B cell (primary cell): ENCODE measurements at regions not wholly inside any gene's neighbourhood (a gene's known extent, or its start where the extent isn't known, plus 50 kb on each side); places are given as distances from the start of the nearest gene placed in this dataset.

ENCODE experiments used
- ATAC-seq: fragments of 200-7000 bp; cut with Tn5 transposase; one replicate; pipeline ENCODE4 v1.10.0; 2021; ENCODE audit warnings: low read depth, mild to moderate bottlenecking, moderate number of reproducible peaks, moderate library complexity
- CTCF ChIA-PET: fragments of 350-600 bp; sonication (Branson Sonifier 250); formaldehyde crosslinking; loops from one replicate; lab custom pipeline; 2021; ENCODE audit warnings: antibody characterized with exemption, inconsistent platforms; lab: Charles Lee
- POLR2A ChIA-PET: fragments of 350-600 bp; sonication (Branson Sonifier 250); formaldehyde crosslinking; loops from one replicate; lab custom pipeline; 2021; ENCODE audit warnings: antibody characterized with exemption; lab: Charles Lee
- DNase-seq: peaks from one replicate; pipeline ENCODE4 v3.0.0; 2013
- H2AFZ ChIP-seq: 2 replicates; pipeline ENCODE4 v1.6.1; 2012; ENCODE audit warnings: mild to moderate bottlenecking, low read depth, low read length; ENCODE audit not compliant: insufficient read depth, poor library complexity, severe bottlenecking
- H3K27ac ChIP-seq, 2 donors: 1 replicate in 1 of 2; 2 replicates in 1 of 2; pipeline ENCODE4 v1.5.1; 2012 to 2013; ENCODE audit warnings: low read length in 2 of 2, mild to moderate bottlenecking in 2 of 2, moderate library complexity in 1 of 2
- H3K27me3 ChIP-seq, 4 experiments: fragments of 200-600 bp in 1 of 4; sonication (generic) in 1 of 4; replicated peaks in 1 of 4; 1 replicate in 2 of 4; 2 replicates in 2 of 4; pipeline versions ENCODE4 v1.6.1 to v1.7.0; 2013 to 2016; ENCODE audit warnings: low read length in 3 of 4, mild to moderate bottlenecking in 2 of 4, mixed read lengths in 1 of 4, moderate library complexity in 1 of 4; ENCODE audit not compliant: insufficient read depth in 4 of 4, control insufficient read depth in 3 of 4; ENCODE audit errors: control extremely low read depth in 1 of 4
- H3K36me3 ChIP-seq, 2 experiments: replicated peaks in 1 of 2; 1 replicate in 1 of 2; 2 replicates in 1 of 2; pipeline versions ENCODE4 v1.6.1 to v1.7.1; 2013; ENCODE audit warnings: low read length in 1 of 2; ENCODE audit not compliant: insufficient read depth in 2 of 2, control insufficient read depth in 1 of 2; ENCODE audit errors: control extremely low read depth in 1 of 2, extremely low read depth in 1 of 2
- H3K4me1 ChIP-seq, 2 donors: fragments of 200-600 bp in 1 of 2; sonication (generic) in 1 of 2; 1 replicate in 1 of 2; 2 replicates in 1 of 2; pipeline versions ENCODE4 v1.5.1 to v1.6.1; 2013 to 2017; ENCODE audit warnings: low read length in 2 of 2; ENCODE audit not compliant: control insufficient read depth in 2 of 2, insufficient read depth in 2 of 2
- H3K4me2 ChIP-seq: replicated peaks from 2 replicates; pipeline ENCODE3; 2012; ENCODE audit warnings: mild to moderate bottlenecking, low read depth, low read length; ENCODE audit not compliant: poor library complexity, severe bottlenecking
- H3K4me3 ChIP-seq, 5 experiments: fragments of 200-600 bp in 1 of 5; sonication (generic) in 1 of 5; 1 replicate in 3 of 5; 2 replicates in 2 of 5; pipeline versions ENCODE4 v1.5.1 to v1.7.0; 2011 to 2016; ENCODE audit warnings: low read length in 4 of 5, mild to moderate bottlenecking in 4 of 5, low read depth in 2 of 5, control low read depth in 1 of 5, moderate library complexity in 1 of 5; ENCODE audit not compliant: insufficient read depth in 1 of 5; ENCODE audit errors: control extremely low read depth in 1 of 5, extremely low read depth in 1 of 5
- H3K79me2 ChIP-seq: fragments of 200-600 bp; sonication (generic); one replicate; pipeline ENCODE4 v1.6.0; 2016; ENCODE audit warnings: low read length; ENCODE audit not compliant: control insufficient read depth, insufficient read depth
- H3K9ac ChIP-seq: fragments of 200-600 bp; sonication (generic); 2 replicates; pipeline ENCODE4 v1.6.1; 2017; ENCODE audit warnings: mild to moderate bottlenecking, low read length, moderate library complexity
- H3K9me3 ChIP-seq, 3 donors: one replicate each; pipeline versions ENCODE4 v1.6.1 to v1.7.1; 2013; ENCODE audit warnings: low read length in 2 of 3; ENCODE audit not compliant: control insufficient read depth in 2 of 3, insufficient read depth in 1 of 3; ENCODE audit errors: control extremely low read depth in 1 of 3
- H4K20me1 ChIP-seq: 2 replicates; pipeline ENCODE4 v1.6.0; 2012; ENCODE audit warnings: mild to moderate bottlenecking, low read length; ENCODE audit not compliant: insufficient read depth, control insufficient read depth, poor library complexity, severe bottlenecking
- H3K27ac Mint-ChIP-seq: one replicate; pipeline ENCODE4 v1.8.0; 2021; ENCODE audit warnings: mixed read lengths
- H3K27me3 Mint-ChIP-seq: one replicate; pipeline ENCODE4 v1.8.0; 2021; ENCODE audit warnings: mixed read lengths
- H3K4me1 Mint-ChIP-seq: one replicate; pipeline ENCODE4 v1.8.0; 2021; ENCODE audit warnings: mixed read lengths
- H3K4me3 Mint-ChIP-seq: one replicate; pipeline ENCODE4 v1.8.0; 2021; ENCODE audit warnings: mixed read lengths
- H3K9me3 Mint-ChIP-seq: one replicate; pipeline ENCODE4 v1.8.0; 2022; ENCODE audit warnings: mixed read lengths; ENCODE audit not compliant: insufficient read depth
- EZH2 ChIP-seq: IDR thresholded peaks from 2 replicates; pipeline ENCODE4 v1.6.1; 2012; ENCODE audit warnings: borderline replicate concordance, low read depth, mild to moderate bottlenecking, moderate library complexity, low read length; ENCODE audit not compliant: insufficient read depth, poor library complexity, severe bottlenecking
- WGBS: methylation state at CpG from one replicate; pipeline ENCODE4 v1.1.5; 2013; ENCODE audit warnings: missing lambda C conversion rate; ENCODE audit not compliant: insufficient coverage; 5-methylcytosine and 5-hydroxymethylcytosine counted together
- intact Hi-C: fragments of 100-400 bp; cut with micrococcal nuclease; formaldehyde crosslinking; loops from one replicate; pipeline ENCODE4 v1.10.0; 2022
- TF ChIP-seq, protein P1 (sequence below): fragments of 200-600 bp; IDR thresholded peaks from one replicate; pipeline ENCODE4 v1.8.0; 2022; ENCODE audit warnings: antibody characterized with exemption, mild to moderate bottlenecking

DNA sequence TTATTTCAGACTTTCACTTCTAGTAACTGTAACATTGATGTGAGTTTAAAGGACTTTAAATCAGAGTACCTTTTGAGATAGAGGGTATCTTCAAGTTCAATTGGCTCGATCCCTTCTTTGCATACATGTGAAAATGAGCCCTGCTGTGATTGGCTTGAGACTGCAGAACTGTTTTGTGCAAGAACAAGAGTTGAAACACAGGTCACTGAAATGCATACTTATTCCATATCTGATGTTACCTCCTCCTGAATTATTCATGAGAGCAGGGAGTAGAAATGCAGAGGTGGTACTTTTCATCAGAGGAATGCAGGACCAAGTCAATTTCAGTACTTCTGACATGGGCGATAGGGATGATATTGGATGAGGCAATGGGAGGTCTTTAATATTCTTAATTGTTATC, 459.5 kb downstream of the TLR4 start:
- DNase-seq: no peak
- ChIA-PET CTCF (no interaction called here), POLR2A (no interaction called here)
- H3K4me2 ChIP-seq: no peak overlapping the region
- no peaks in the 10 kb centered on the region for H3K79me2 ChIP-seq
- H2AFZ ChIP-seq: no peak overlapping the region
- Mint-ChIP-seq H3K27me3 (no peaks in the 10 kb centered on the region), H3K9me3 (no peaks in the 10 kb centered on the region), H3K4me1 (no peaks in the 10 kb centered on the region), H3K27ac (no peak overlapping the region), H3K4me3 (no peak overlapping the region)
- H3K9me3 ChIP-seq: no peaks in the 10 kb centered on the region
- H3K4me3 ChIP-seq: no peak overlapping the region
- no peak overlapping the region for H3K9ac ChIP-seq
- TF ChIP-seq, protein P1, sequence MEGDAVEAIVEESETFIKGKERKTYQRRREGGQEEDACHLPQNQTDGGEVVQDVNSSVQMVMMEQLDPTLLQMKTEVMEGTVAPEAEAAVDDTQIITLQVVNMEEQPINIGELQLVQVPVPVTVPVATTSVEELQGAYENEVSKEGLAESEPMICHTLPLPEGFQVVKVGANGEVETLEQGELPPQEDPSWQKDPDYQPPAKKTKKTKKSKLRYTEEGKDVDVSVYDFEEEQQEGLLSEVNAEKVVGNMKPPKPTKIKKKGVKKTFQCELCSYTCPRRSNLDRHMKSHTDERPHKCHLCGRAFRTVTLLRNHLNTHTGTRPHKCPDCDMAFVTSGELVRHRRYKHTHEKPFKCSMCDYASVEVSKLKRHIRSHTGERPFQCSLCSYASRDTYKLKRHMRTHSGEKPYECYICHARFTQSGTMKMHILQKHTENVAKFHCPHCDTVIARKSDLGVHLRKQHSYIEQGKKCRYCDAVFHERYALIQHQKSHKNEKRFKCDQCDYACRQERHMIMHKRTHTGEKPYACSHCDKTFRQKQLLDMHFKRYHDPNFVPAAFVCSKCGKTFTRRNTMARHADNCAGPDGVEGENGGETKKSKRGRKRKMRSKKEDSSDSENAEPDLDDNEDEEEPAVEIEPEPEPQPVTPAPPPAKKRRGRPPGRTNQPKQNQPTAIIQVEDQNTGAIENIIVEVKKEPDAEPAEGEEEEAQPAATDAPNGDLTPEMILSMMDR: no peak
- no peak for TF ChIP-seq EZH2
- no peak for ATAC-seq
- no peaks in the 10 kb centered on the region for H4K20me1 ChIP-seq
- WGBS: no CpG with 5 or more reads among the region's 2 CpGs
- intact Hi-C loops: no loop called here
- no peaks in the 10 kb centered on the region for H3K36me3 ChIP-seq
- no peak overlapping the region for H3K27ac ChIP-seq
- H3K4me1 ChIP-seq: no peaks in the 10 kb centered on the region
- no peaks in the 10 kb centered on the region for H3K27me3 ChIP-seq

GRCh38 chr9:118165451-118165850, 461.2 kb downstream of the TLR4 start:
- H3K4me3 Mint-ChIP-seq: no peak overlapping the region
- H3K9me3 Mint-ChIP-seq: no peaks in the 10 kb centered on the region
- intact Hi-C loops: no loop called here

More at GRCh38 chr9:118165451-118165850, 461.2 kb downstream of the TLR4 start:
- Histone ChIP-seq H3K4me2 (no peak overlapping the region), H4K20me1 (no peaks in the 10 kb centered on the region), H3K9ac (no peak overlapping the region), H3K4me3 (no peak overlapping the region), H3K79me2 (no peaks in the 10 kb centered on the region), H3K36me3 (no peaks in the 10 kb centered on the region), H3K27ac (no peak overlapping the region), H3K9me3 (no peaks in the 10 kb centered on the region), H3K4me1 (no peaks in the 10 kb centered on the region), H2AFZ (no peak overlapping the region), H3K27me3 (no peaks in the 10 kb centered on the region)
- CTCF ChIA-PET: no interaction called here
- no peak for ATAC-seq
- POLR2A ChIA-PET: no interaction called here
- Mint-ChIP-seq H3K27ac (no peak overlapping the region), H3K27me3 (peaks cover under 1% of the 10 kb centered on the region), H3K4me1 (no peaks in the 10 kb centered on the region)
- TF ChIP-seq, protein P1: no peak
- no peak for TF ChIP-seq EZH2
- no CpG with 5 or more reads among the region's 1 CpG for WGBS
- DNase-seq: no peak
